ENCODE measurements at regions not wholly inside any gene's neighbourhood (a gene's known extent, or its start where the extent isn't known, plus 50 kb on each side); places are given as distances from the start of the nearest gene placed in this dataset.

- Histone ChIP-seq H4K20me1 (replicated peaks; ENCODE audit: control insufficient read depth, extremely low read depth, insufficient read depth, low read length) (no peaks in the 10 kb centered on the region), H3K4me3 (replicated peaks in 1 of 3; ENCODE audit: insufficient read depth in 1 of 3, low read depth in 1 of 3, low read length in 3 of 3) (no peak overlapping the region), H3K4me1 (ENCODE audit: control insufficient read depth, extremely low read depth, insufficient read depth, low read length) (peaks cover 25% of the 10 kb centered on the region), H3K9me1 (replicated peaks; ENCODE audit: control insufficient read depth, extremely low read depth, insufficient read depth, low read length) (no peaks in the 10 kb centered on the region), H3K36me3 (ENCODE audit: control insufficient read depth in 2 of 2, extremely low read depth in 1 of 2, insufficient read depth in 2 of 2, low read length in 2 of 2) (no peaks in the 10 kb centered on the region), H3K27me3 (ENCODE audit: control insufficient read depth in 2 of 2, insufficient read depth in 2 of 2, low read length in 2 of 2) (no peaks in the 10 kb centered on the region), H3K27ac (ENCODE audit: insufficient read depth, low read depth, low read length) (no peak overlapping the region), H3K9me3 (replicated peaks; ENCODE audit: control insufficient read depth, insufficient read depth, low read length) (no peaks in the 10 kb centered on the region), H3K79me2 (ENCODE audit: control insufficient read depth, insufficient read depth, low read length) (no peaks in the 10 kb centered on the region), H2AFZ (ENCODE audit: low read depth, low read length) (no peak overlapping the region), H3K9ac (replicated peaks; ENCODE audit: extremely low read depth, insufficient read depth, low read length) (no peak overlapping the region), H3K4me2 (ENCODE audit: insufficient read depth, low read length) (no peak overlapping the region)
- no TSS peak for BruUV-seq (replicated peaks)
- no peak for FAIRE-seq
- no peak for TF ChIP-seq GATA2 (IDR thresholded peaks at IDR 0.05; ENCODE audit: insufficient read depth, insufficient read length, low read depth, low read length)
- no peak for TF ChIP-seq POLR2AphosphoS5 (IDR thresholded peaks at IDR 0.05; ENCODE audit: insufficient read depth, low read depth, low read length)
- no peak for TF ChIP-seq FOS (IDR thresholded peaks at IDR 0.05; ENCODE audit: borderline replicate concordance, insufficient read depth, low read length)
- no peak for TF ChIP-seq MYC (IDR thresholded peaks at IDR 0.05; ENCODE audit: low read depth, low read length)
- TF ChIP-seq CTCF (IDR thresholded peaks at IDR 0.05; ENCODE audit: extremely low read depth in 1 of 2, insufficient read depth in 1 of 2, low read depth in 1 of 2, low read length in 2 of 2), result no peak
- TF ChIP-seq JUN (IDR thresholded peaks at IDR 0.05; ENCODE audit: borderline replicate concordance, insufficient read depth, insufficient read length, low read depth), result no peak
- no peak for TF ChIP-seq MAX (IDR thresholded peaks at IDR 0.05; ENCODE audit: insufficient read depth, insufficient read length)
- TF ChIP-seq EZH2 (IDR thresholded peaks at IDR 0.05; ENCODE audit: borderline replicate concordance, low read depth, low read length, severe bottlenecking), result no peak
- TF ChIP-seq POLR2A (IDR thresholded peaks at IDR 0.05; ENCODE audit: low read depth, low read length), result no peak
- ChIA-PET CTCF (no interaction called here), POLR2A (no interaction called here)
- dilution Hi-C loops (cut with MboI; ENCODE audit: extremely low pct_ligation_motif_present, low sequenced_read_pairs) (no loop called here), intact Hi-C loops (cut with micrococcal nuclease) (loop anchor here (10.0 kb wide), 1 partner anchor 1141 kb away; no protein-coding TSS in a partner anchor)
- DNase-seq (ENCODE audit: low read depth, low spot score), result no peak
Measured at GRCh38 chr10:9015447-9015846, 961.0 kb downstream of the GATA3 start.

Measured in endothelial cell of umbilical vein (primary cell).